IMR-90 (cell line): ENCODE measurements at regions not wholly inside any gene's neighbourhood (a gene's known extent, or its start where the extent isn't known, plus 50 kb on each side); places are given as distances from the start of the nearest gene placed in this dataset.

Experiments used
- ATAC-seq: fragments of 200-7000 bp; cut with Tn5 transposase; 2 replicates; pipeline ENCODE4 v1.9.1; 2020; ENCODE audit warnings: low read depth, mild to moderate bottlenecking, moderate library complexity
- BruUV-seq: library from RNA; stranded (reverse); fragments of 400-500 nt; replicated peaks from 2 replicates; lab custom pipeline; 2021; lab: Mats Ljungman, UMichigan
- CTCF ChIA-PET: fragments of 300-600 bp; formaldehyde crosslinking; extraction: SDS; loops from one replicate; lab custom pipeline; 2021; ENCODE audit warnings: antibody characterized with exemption; lab: Yijun Ruan, JAX
- POLR2A ChIA-PET: fragments of 300-600 bp; sonication (Branson Sonifier 250); formaldehyde crosslinking; loops from one replicate; lab custom pipeline; 2022; ENCODE audit warnings: antibody characterized with exemption; ENCODE audit not compliant: unreplicated experiment; lab: Charles Lee
- DNase-seq: peaks from one replicate; pipeline ENCODE4 v3.0.0; 2013
- H2AFZ ChIP-seq: replicated peaks from 2 replicates; pipeline ENCODE3; 2013; ENCODE audit warnings: low read length, mild to moderate bottlenecking; ENCODE audit not compliant: poor library complexity
- H2AK5ac ChIP-seq: 2 replicates; pipeline ENCODE4 v1.6.1; 2013; ENCODE audit warnings: low read depth, low read length, inconsistent platforms
- H2AK9ac ChIP-seq: replicated peaks from 2 replicates; pipeline ENCODE3; 2013; ENCODE audit warnings: mild to moderate bottlenecking, low read depth, low read length, moderate library complexity; ENCODE audit not compliant: poor library complexity
- H2BK120ac ChIP-seq: 2 replicates; pipeline ENCODE4 v1.6.1; 2013; ENCODE audit warnings: low read depth, low read length, inconsistent platforms
- H2BK15ac ChIP-seq: 3 replicates; pipeline ENCODE4 v1.6.1; 2013; ENCODE audit warnings: low read depth, low read length, inconsistent platforms
- H2BK20ac ChIP-seq: 2 replicates; pipeline ENCODE4 v1.6.1; 2013; ENCODE audit warnings: low read depth, mild to moderate bottlenecking, inconsistent platforms, low read length, moderate library complexity
- H2BK5ac ChIP-seq: 2 replicates; pipeline ENCODE4 v1.6.1; 2013; ENCODE audit warnings: mild to moderate bottlenecking, low read depth, low read length, inconsistent platforms; ENCODE audit not compliant: poor library complexity, severe bottlenecking
- H3K14ac ChIP-seq: replicated peaks from 2 replicates; pipeline ENCODE4 v1.6.1; 2013; ENCODE audit warnings: low read depth, low read length, inconsistent platforms
- H3K18ac ChIP-seq: 2 replicates; pipeline ENCODE4 v1.6.1; 2013; ENCODE audit warnings: low read depth, low read length, control low read depth
- H3K23ac ChIP-seq: 2 replicates; pipeline ENCODE4 v1.6.1; 2013; ENCODE audit warnings: low read depth, low read length, inconsistent platforms
- H3K27ac ChIP-seq: 2 replicates; pipeline ENCODE4 v1.5.1; 2013; ENCODE audit warnings: mild to moderate bottlenecking, control low read depth, low read length; ENCODE audit not compliant: insufficient read depth
- H3K27me3 ChIP-seq: 2 replicates; pipeline ENCODE4 v1.6.1; 2013; ENCODE audit warnings: low read length; ENCODE audit not compliant: control insufficient read depth, insufficient read depth
- H3K36me3 ChIP-seq: 2 replicates; pipeline ENCODE4 v1.6.1; 2013; ENCODE audit warnings: low read length, mixed read lengths; ENCODE audit not compliant: control insufficient read depth, insufficient read depth
- H3K4ac ChIP-seq: 2 replicates; pipeline ENCODE4 v1.6.1; 2013; ENCODE audit warnings: low read depth, low read length, inconsistent platforms
- H3K4me1 ChIP-seq: 2 replicates; pipeline ENCODE4 v1.6.1; 2013; ENCODE audit warnings: low read length, mixed read lengths; ENCODE audit not compliant: control insufficient read depth, insufficient read depth
- H3K4me2 ChIP-seq: 2 replicates; pipeline ENCODE4 v1.6.1; 2013; ENCODE audit warnings: low read depth, mild to moderate bottlenecking, control low read depth, low read length, moderate library complexity
- H3K4me3 ChIP-seq: 2 replicates; pipeline ENCODE4 v1.5.1; 2013; ENCODE audit warnings: low read depth, mild to moderate bottlenecking, control low read depth, low read length, moderate library complexity; ENCODE audit not compliant: insufficient read depth
- H3K56ac ChIP-seq: 2 replicates; pipeline ENCODE4 v1.6.1; 2013; ENCODE audit warnings: low read length, inconsistent platforms; ENCODE audit not compliant: insufficient read depth; ENCODE audit errors: extremely low read depth
- H3K79me1 ChIP-seq, 2 experiments: 2 replicates each; pipeline ENCODE4 v1.6.1; 2013; ENCODE audit warnings: low read length in 2 of 2, inconsistent platforms in 1 of 2, low read depth in 1 of 2
- H3K9ac ChIP-seq: 2 replicates; pipeline ENCODE4 v1.6.1; 2013; ENCODE audit warnings: low read depth, low read length, control low read depth
- H3K9me1 ChIP-seq: 2 replicates; pipeline ENCODE4 v1.6.1; 2013; ENCODE audit warnings: low read length, inconsistent platforms; ENCODE audit not compliant: insufficient read depth
- H3K9me3 ChIP-seq: 2 replicates; pipeline ENCODE4 v1.6.1; 2013; ENCODE audit warnings: low read length; ENCODE audit not compliant: control insufficient read depth, insufficient read depth
- H4K20me1 ChIP-seq: 2 replicates; pipeline ENCODE4 v1.6.1; 2013; ENCODE audit warnings: low read length, inconsistent platforms; ENCODE audit not compliant: insufficient read depth
- H4K5ac ChIP-seq: 2 replicates; pipeline ENCODE4 v1.6.1; 2013; ENCODE audit warnings: mild to moderate bottlenecking, low read depth, low read length, control low read depth
- H4K8ac ChIP-seq, 2 experiments: 2 replicates each; pipeline ENCODE4 v1.6.1; 2013; ENCODE audit warnings: low read depth in 2 of 2, low read length in 2 of 2, control low read depth in 1 of 2, inconsistent platforms in 1 of 2
- H4K91ac ChIP-seq: 2 replicates; pipeline ENCODE4 v1.6.1; 2013; ENCODE audit warnings: low read depth, low read length, inconsistent platforms; ENCODE audit not compliant: insufficient read depth
- NFE2L2 ChIP-seq: fragments of 150-350 bp; IDR thresholded peaks from 2 replicates; pipeline ENCODE4 v1.6.1; 2016; ENCODE audit warnings: low read depth, mild to moderate bottlenecking, low read length
- WGBS, 2 experiments: methylation state at CpG; one replicate each; pipeline versions ENCODE4 v1.1.5 to v1.1.7; 2013; ENCODE audit warnings: missing lambda C conversion rate in 2 of 2; ENCODE audit not compliant: insufficient read length in 1 of 2; ENCODE audit errors: extremely low coverage in 2 of 2; 5-methylcytosine and 5-hydroxymethylcytosine counted together
- dilution Hi-C: fragments of 300-500 bp; cut with HindIII; formaldehyde crosslinking; loops from one replicate; pipeline ENCODE4 v1.14.3; 2018; ENCODE audit warnings: low sequenced_read_pairs; ENCODE audit not compliant: unreplicated experiment
- in situ Hi-C: fragments of 300-500 bp; cut with MboI; formaldehyde crosslinking; loops from 3 replicates; pipeline ENCODE4 v1.14.3; 2019; ENCODE audit warnings: low sequenced_read_pairs, inconsistent platforms, mixed read lengths
- intact Hi-C: fragments of 100-400 bp; cut with micrococcal nuclease; formaldehyde crosslinking; loops from 2 replicates; pipeline ENCODE4 v1.10.0; 2022

- intact Hi-C loops, result no loop called here
- no peak overlapping the region for H3K9ac ChIP-seq
- H3K79me1 ChIP-seq, result no peaks in the 10 kb centered on the region
- H2BK120ac ChIP-seq, result no peak overlapping the region
- dilution Hi-C loops, result no loop called here
- H3K56ac ChIP-seq, result no peak overlapping the region
- H3K14ac ChIP-seq, result no peak overlapping the region
- ATAC-seq (no peak), DNase-seq (no peak)
- no peak overlapping the region for H2AFZ ChIP-seq
- H3K4me1 ChIP-seq, result no peaks in the 10 kb centered on the region
- no peaks in the 10 kb centered on the region for H3K9me1 ChIP-seq
- in situ Hi-C loops, result no loop called here
- H2AK9ac ChIP-seq, result no peak overlapping the region
- no peak overlapping the region for H3K18ac ChIP-seq
- H3K27ac ChIP-seq, result no peak overlapping the region
- H3K36me3 ChIP-seq, result no peaks in the 10 kb centered on the region
- H3K23ac ChIP-seq, result no peak overlapping the region
- H3K4ac ChIP-seq, result no peak overlapping the region
- no TSS peak for BruUV-seq
- ChIA-PET CTCF (no interaction called here), POLR2A (no interaction called here)
- no peak overlapping the region for H4K8ac ChIP-seq
- no peak overlapping the region for H4K5ac ChIP-seq
- no peak overlapping the region for H3K4me2 ChIP-seq
- no peak overlapping the region for H2BK5ac ChIP-seq
- H2BK15ac ChIP-seq, result no peak overlapping the region
- no peak overlapping the region for H2BK20ac ChIP-seq
- H3K4me3 ChIP-seq, result no peak overlapping the region
- H2AK5ac ChIP-seq, result no peak overlapping the region
- H4K20me1 ChIP-seq, result no peaks in the 10 kb centered on the region
- no peak overlapping the region for H4K91ac ChIP-seq
- H3K9me3 ChIP-seq, result no peaks in the 10 kb centered on the region
- TF ChIP-seq NFE2L2, result no peak
- H3K27me3 ChIP-seq, result no peaks in the 10 kb centered on the region
- WGBS, 2 experiments, result no CpG with 5 or more reads among the region's 3 CpGs
Measured at GRCh38 chr3:18024715-18025114, 282.3 kb upstream of the TBC1D5 start.
